ENCODE measurements at regions not wholly inside any gene's neighbourhood (a gene's known extent, or its start where the extent isn't known, plus 50 kb on each side); places are given as distances from the start of the nearest gene placed in this dataset.

GRCh38 chr1:118257946-118258345 lies 72.9 kb upstream of the SPAG17 start:
- DNase-seq: no peak
- H3K4me3 ChIP-seq: no peak overlapping the region
- TF ChIP-seq CTCF (conservative IDR thresholded peaks at IDR 0.05) (no peak), EZH2 (IDR thresholded peaks at IDR 0.05; ENCODE audit: low read depth) (no peak)
- intact Hi-C loops (cut with micrococcal nuclease; ENCODE audit: unreplicated experiment): no loop called here
- H3K9me3 ChIP-seq (ENCODE audit: insufficient read depth, low read depth): no peaks in the 10 kb centered on the region
- H3K27me3 ChIP-seq (ENCODE audit: insufficient read depth, low read depth): 0 out of 2 replicates have a peak, but pooled peaks cover 3% of the 10 kb centered on the region
- H2AFZ ChIP-seq: no peak overlapping the region
- H3K4me1 ChIP-seq (replicated peaks; ENCODE audit: insufficient read depth): no peaks in the 10 kb centered on the region
- no peaks in the 10 kb centered on the region for H3K36me3 ChIP-seq (ENCODE audit: low read depth)
- no peak overlapping the region for H3K27ac ChIP-seq
- no peaks in the 10 kb centered on the region for H3F3A ChIP-seq (ENCODE audit: insufficient read depth, low read depth)
- CTCF ChIA-PET: no interaction called here
- H3K4me2 ChIP-seq: no peak overlapping the region
- no peaks in the 10 kb centered on the region for H3K79me2 ChIP-seq (ENCODE audit: low read depth)
- POLR2A ChIA-PET (ENCODE audit: unreplicated experiment): no interaction called here
- no peaks in the 10 kb centered on the region for H4K20me1 ChIP-seq (ENCODE audit: insufficient read depth)
- no peaks in the 10 kb centered on the region for H3K9me2 ChIP-seq (ENCODE audit: insufficient read depth)
- no TSS peak for BruUV-seq (replicated peaks)

DNA sequence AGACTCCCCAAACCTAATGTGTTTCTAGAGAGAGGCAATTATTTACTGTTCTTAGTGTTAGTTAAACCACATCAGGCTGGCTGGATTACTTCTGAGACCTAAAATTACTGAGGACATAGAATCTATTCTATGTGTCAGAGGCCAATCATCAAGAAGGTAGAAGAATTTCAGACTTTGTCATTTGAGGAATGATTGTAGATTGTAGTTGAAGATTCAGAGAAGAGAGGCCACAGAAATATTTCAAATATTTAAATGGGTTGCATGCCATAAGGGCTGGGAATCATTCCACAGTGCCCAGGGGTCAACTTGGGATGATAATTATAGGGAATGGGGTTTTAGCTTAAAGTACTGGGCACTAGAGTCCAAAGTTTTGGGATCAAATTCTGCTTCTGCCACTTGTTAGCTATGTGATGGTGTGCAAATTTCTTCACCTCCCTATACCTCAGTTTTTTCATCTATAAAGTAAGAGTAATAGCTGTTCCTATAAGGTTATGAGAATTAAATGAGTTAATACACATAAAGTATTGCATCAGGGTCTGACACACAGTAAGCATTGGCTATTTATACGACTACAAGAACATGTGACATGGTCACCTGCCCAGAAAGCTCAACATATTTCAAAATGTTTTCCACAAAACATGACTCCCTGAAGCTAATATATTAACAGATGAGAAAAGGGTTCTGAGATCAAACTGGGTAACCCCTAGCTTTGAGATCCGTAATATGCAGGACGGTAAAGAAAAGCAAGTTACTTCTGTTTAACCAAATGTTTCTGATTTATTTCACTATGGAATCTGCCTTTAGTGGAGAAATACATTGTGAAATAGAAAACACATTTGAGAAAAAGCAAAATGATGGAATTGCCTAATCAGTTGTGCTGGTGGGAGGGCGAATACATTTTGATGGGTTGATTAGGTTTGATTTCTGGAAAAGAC lies 69.7 kb upstream of the SPAG17 start:
- TF ChIP-seq EZH2 (IDR thresholded peaks at IDR 0.05; ENCODE audit: low read depth): no peak
- no peak for TF ChIP-seq CTCF (conservative IDR thresholded peaks at IDR 0.05)
- no peaks in the 10 kb centered on the region for H3K9me3 ChIP-seq (ENCODE audit: insufficient read depth, low read depth)
- H3K4me2 ChIP-seq: no peak overlapping the region
- no peaks in the 10 kb centered on the region for H3K9me2 ChIP-seq (ENCODE audit: insufficient read depth)
- no peak overlapping the region for H2AFZ ChIP-seq
- no peak for DNase-seq
- no TSS peak for BruUV-seq (replicated peaks)
- ChIA-PET CTCF (no interaction called here), POLR2A (ENCODE audit: unreplicated experiment) (no interaction called here)
- no peak overlapping the region for H3K4me3 ChIP-seq
- no peaks in the 10 kb centered on the region for H3K79me2 ChIP-seq (ENCODE audit: low read depth)
- intact Hi-C loops (cut with micrococcal nuclease; ENCODE audit: unreplicated experiment): no loop called here
- H4K20me1 ChIP-seq (ENCODE audit: insufficient read depth): no peaks in the 10 kb centered on the region
- no peaks in the 10 kb centered on the region for H3K4me1 ChIP-seq (replicated peaks; ENCODE audit: insufficient read depth)
- H3K27ac ChIP-seq: no peak overlapping the region
- no peaks in the 10 kb centered on the region for H3K36me3 ChIP-seq (ENCODE audit: low read depth)
- no peaks in the 10 kb centered on the region for H3K27me3 ChIP-seq (ENCODE audit: insufficient read depth, low read depth)
- no peaks in the 10 kb centered on the region for H3F3A ChIP-seq (ENCODE audit: insufficient read depth, low read depth)

- intact Hi-C loops (cut with micrococcal nuclease; ENCODE audit: unreplicated experiment): no loop called here
- TF ChIP-seq CTCF (conservative IDR thresholded peaks at IDR 0.05): no peak
- no peak for TF ChIP-seq EZH2 (IDR thresholded peaks at IDR 0.05; ENCODE audit: low read depth)
- H3K4me1 ChIP-seq (replicated peaks; ENCODE audit: insufficient read depth): no peaks in the 10 kb centered on the region
- H3K9me3 ChIP-seq (ENCODE audit: insufficient read depth, low read depth): no peaks in the 10 kb centered on the region
- H3K79me2 ChIP-seq (ENCODE audit: low read depth): no peaks in the 10 kb centered on the region
- no peak overlapping the region for H2AFZ ChIP-seq
- no peaks in the 10 kb centered on the region for H3K27me3 ChIP-seq (ENCODE audit: insufficient read depth, low read depth)
- CTCF ChIA-PET: no interaction called here
- no peaks in the 10 kb centered on the region for H3K36me3 ChIP-seq (ENCODE audit: low read depth)
- DNase-seq: no peak
- no peaks in the 10 kb centered on the region for H3K9me2 ChIP-seq (ENCODE audit: insufficient read depth)
- no TSS peak for BruUV-seq (replicated peaks)
- no peak overlapping the region for H3K4me3 ChIP-seq
- no peaks in the 10 kb centered on the region for H4K20me1 ChIP-seq (ENCODE audit: insufficient read depth)
- POLR2A ChIA-PET (ENCODE audit: unreplicated experiment): no interaction called here
- H3K4me2 ChIP-seq: no peak overlapping the region
- no peak overlapping the region for H3K27ac ChIP-seq
- no peaks in the 10 kb centered on the region for H3F3A ChIP-seq (ENCODE audit: insufficient read depth, low read depth)
These were observed 69.0 kb upstream of the SPAG17 start for GRCh38 chr1:118254001-118254400.
